HG03064 (cell line): ENCODE measurements at regions not wholly inside any gene's neighbourhood (a gene's known extent, or its start where the extent isn't known, plus 50 kb on each side); places are given as distances from the start of the nearest gene placed in this dataset.
"Not testable (repeated sequence)": the region's sequence is repeated elsewhere in the genome, so short reads cannot be mapped to it uniquely, and the experiment has no call there.

Experiments used
- ATAC-seq: cut with Tn5 transposase; IDR thresholded peaks from one replicate; pipeline ENCODE4 v1.9.1; 2021; ENCODE audit warnings: low read depth; ENCODE audit not compliant: unreplicated experiment

GRCh38 chr9:129561594-129562281, 59.2 kb downstream of the C9orf50 start:
- ATAC-seq = no peak

- no peak for ATAC-seq
These were observed 60.0 kb downstream of the C9orf50 start for GRCh38 chr9:129560881-129561306.

GRCh38 chr9:129559506-129559881, 61.4 kb downstream of the C9orf50 start:
- no peak for ATAC-seq

- ATAC-seq = no peak
These were observed 62.1 kb downstream of the C9orf50 start for GRCh38 chr9:129558551-129559505.

GRCh38 chr9:129558063-129558550, 62.8 kb downstream of the C9orf50 start:
- no peak for ATAC-seq

DNA sequence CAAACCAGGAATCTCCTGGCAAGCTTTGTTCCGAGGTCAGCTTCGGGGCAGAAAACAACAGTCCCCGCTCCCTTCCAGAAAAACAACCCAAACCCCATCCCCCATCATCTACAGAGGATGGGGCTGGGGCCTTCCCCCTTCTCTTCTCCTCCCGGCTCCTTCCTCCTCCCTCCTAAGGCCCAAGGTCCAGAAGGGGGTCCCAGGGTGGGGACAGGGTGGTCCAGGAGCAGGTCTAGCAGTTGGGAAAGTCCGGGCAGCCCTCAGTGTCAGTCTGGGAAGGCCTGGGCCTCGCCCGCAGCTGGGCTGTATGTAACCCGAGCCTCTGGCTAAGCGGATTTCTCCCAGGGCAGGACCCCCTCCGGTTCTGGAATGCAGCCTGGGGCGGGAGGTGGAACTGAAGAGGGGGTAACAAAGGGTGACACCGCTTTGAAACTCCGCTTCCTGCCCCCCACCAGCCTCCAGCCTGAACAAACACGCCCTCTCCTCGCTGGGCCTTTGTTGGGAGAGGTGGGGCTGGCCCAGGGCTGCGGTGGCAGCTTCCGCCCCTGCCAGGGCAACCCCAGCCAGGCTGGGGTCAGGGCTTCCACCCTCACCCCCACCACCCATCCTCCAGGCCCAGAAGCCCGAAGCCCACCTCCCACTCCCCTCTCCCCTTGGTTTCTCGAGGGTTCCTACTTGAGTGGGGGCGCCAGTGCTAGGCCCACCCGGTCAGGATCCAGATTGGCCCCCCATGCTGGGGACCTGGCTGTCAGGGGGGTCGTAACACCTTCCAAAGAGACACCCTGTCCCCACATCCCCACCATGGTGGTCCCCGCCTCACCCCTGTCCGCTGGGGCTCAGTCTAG, 63.5 kb downstream of the C9orf50 start:
- ATAC-seq = no peak

GRCh38 chr9:129556491-129557191, 64.3 kb downstream of the C9orf50 start:
- ATAC-seq = no peak

DNA sequence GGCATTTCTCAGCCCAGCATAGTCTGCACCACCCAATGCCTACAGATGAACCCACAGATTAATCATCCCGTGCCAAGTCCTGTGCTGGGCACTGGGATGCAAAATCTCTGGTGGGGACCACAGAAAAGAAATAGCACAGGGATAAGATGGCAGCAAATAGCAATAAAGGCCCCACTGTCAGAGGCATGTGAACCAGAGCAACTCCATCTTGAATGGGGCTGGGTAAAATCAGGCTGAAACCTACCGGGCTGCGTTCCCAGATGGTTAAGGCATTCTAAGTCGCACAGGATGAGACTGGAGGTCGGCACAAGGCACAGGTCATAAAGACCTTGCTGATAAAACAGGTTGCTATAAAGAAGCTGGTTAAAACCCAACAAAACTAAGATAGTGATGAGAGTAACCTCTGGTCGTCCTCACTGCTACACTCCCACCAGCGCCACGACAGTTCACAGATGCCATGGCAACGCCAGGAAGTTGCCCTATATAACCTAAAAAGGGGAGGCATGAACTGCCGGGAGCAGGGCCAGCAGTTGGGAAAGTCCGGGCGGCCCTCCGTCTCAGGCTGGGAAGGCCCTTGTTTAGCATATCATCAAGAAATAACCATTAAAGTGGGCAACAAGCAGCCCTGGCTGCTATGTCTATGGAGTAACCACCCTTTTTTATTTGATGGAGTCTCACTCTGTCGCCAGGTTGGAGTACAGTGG, 65.2 kb downstream of the C9orf50 start:
- ATAC-seq = no peak

DNA sequence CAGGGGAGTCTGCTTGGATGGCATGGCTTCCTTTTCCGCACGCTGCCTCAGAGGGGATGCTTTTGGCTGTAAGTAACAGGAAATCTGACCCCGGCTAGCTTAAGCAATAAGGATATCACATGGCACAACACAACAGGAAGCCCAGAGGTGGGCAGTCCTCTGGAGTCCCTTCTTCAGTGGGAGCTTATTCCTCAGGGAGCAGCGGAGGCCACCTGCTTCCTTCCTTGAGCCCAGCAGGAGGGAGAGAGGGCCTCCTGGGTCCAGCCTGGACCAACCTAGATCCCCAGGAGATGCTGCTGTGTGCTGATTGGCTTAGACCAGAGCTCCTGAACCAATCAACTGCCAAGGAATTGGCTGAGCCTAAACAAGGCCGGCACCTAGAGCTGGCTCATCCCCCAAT, 66.3 kb downstream of the C9orf50 start:
- no peak for ATAC-seq

- ATAC-seq = no peak
These were observed 67.6 kb downstream of the C9orf50 start for GRCh38 chr9:129553277-129553676.

DNA sequence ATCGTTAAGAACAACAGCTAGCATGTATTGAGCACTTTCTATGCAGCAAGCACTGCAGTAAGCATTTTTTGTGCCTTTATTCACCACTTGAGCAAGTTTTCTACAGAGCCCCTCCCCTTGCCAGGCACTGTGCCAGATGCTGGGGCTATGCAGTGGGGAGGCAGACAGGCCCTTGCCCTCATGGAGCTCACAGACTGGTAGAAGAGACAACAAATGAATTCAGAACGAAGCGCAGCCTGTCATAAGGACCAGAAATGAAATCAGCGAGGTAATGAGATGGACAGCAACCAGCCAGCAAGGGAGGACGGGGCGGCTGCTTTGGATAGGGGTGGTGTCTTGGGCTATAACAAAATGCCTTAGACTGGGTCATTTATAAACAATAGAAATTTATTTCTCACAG, 68.8 kb downstream of the C9orf50 start:
- no peak for ATAC-seq

GRCh38 chr9:129551393-129551973, 69.4 kb downstream of the C9orf50 start:
- no peak for ATAC-seq

GRCh38 chr9:129550977-129551376, 69.9 kb downstream of the C9orf50 start:
- ATAC-seq = not testable (repeated sequence)

- no peak for ATAC-seq
These were observed 70.6 kb downstream of the C9orf50 start for GRCh38 chr9:129550199-129550839.

GRCh38 chr9:129549684-129550083, 71.2 kb downstream of the C9orf50 start:
- ATAC-seq = no peak

- ATAC-seq = no peak
These were observed 71.8 kb downstream of the C9orf50 start for GRCh38 chr9:129549139-129549538.

GRCh38 chr9:129548571-129549135, 72.2 kb downstream of the C9orf50 start:
- ATAC-seq = no peak

- ATAC-seq = no peak
These were observed 72.9 kb downstream of the C9orf50 start for GRCh38 chr9:129547869-129548570.
